Natural killer cell treated with Interleukin-12 subunit alpha and Interleukin-12 subunit beta and Interleukin-15 and Interleukin-18, amount 100 ng/mL, for 72 hours (primary cell): ENCODE measurements at regions not wholly inside any gene's neighbourhood (a gene's known extent, or its start where the extent isn't known, plus 50 kb on each side); places are given as distances from the start of the nearest gene placed in this dataset.

Experiments used
- ATAC-seq, 2 donors: fragments of 150-1000 bp; cut with Tn5 transposase in 1 of 2; sonication (Bioruptor Pico), chemical (Tn5 transposase) in 1 of 2; 2 replicates each; pipeline ENCODE4 v1.10.0; 2021
- DNase-seq: peaks from one replicate; pipeline ENCODE4 v3.0.0; 2022; ENCODE audit warnings: low spot score
- H3K27ac Mint-ChIP-seq, 2 donors: 1 replicate in 1 of 2; 2 replicates in 1 of 2; pipeline ENCODE4 v1.8.0; 2022; ENCODE audit warnings: mixed read lengths in 2 of 2, mild to moderate bottlenecking in 1 of 2, moderate library complexity in 1 of 2
- H3K27me3 Mint-ChIP-seq, 2 donors: 1 replicate in 1 of 2; 2 replicates in 1 of 2; pipeline ENCODE4 v1.8.0; 2022; ENCODE audit warnings: mixed read lengths in 2 of 2
- H3K36me3 Mint-ChIP-seq: one replicate; pipeline ENCODE4 v1.8.0; 2022; ENCODE audit warnings: mixed read lengths
- H3K4me1 Mint-ChIP-seq, 2 donors: 1 replicate in 1 of 2; 2 replicates in 1 of 2; pipeline ENCODE4 v1.8.0; 2022; ENCODE audit warnings: low read depth in 2 of 2, mixed read lengths in 2 of 2, mild to moderate bottlenecking in 1 of 2
- H3K4me3 Mint-ChIP-seq: one replicate; pipeline ENCODE4 v1.8.0; 2022; ENCODE audit warnings: mixed read lengths
- H3K9me3 Mint-ChIP-seq: 2 replicates; pipeline ENCODE4 v1.8.0; 2022; ENCODE audit warnings: mixed read lengths

DNA sequence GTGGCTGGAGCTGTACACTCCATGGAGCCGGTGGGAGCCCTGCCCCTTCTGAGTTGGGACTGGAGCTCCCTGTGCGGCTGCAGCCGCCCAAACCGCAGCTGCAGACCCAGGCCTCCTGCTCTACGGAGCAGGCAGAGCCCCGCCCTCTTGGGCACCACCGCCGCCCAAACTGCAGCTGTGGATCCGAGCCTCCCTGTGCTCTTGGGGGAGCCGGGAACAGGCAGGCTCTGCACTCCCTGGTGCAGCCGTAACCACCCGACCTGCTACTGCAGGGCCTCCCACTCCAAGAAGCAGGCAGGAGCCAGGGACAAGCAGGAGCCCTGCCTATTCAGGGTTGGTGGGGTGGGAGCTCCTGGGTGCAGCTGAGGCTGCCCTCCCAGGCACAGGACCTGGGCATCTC, 237.5 kb upstream of the ATP6AP2 start:
- no peak overlapping the region for H3K4me3 Mint-ChIP-seq
- no peaks in the 10 kb centered on the region for H3K4me1 Mint-ChIP-seq
- H3K36me3 Mint-ChIP-seq: no peaks in the 10 kb centered on the region
- DNase-seq: no peak
- ATAC-seq: no peak
- no peak overlapping the region for H3K27ac Mint-ChIP-seq
- H3K27me3 Mint-ChIP-seq: peaks cover 7 to 13% of the 10 kb centered on the region in 2 donors
- no peaks in the 10 kb centered on the region for H3K9me3 Mint-ChIP-seq

GRCh38 chrX:40340116-40340515, 240.7 kb upstream of the ATP6AP2 start:
- Mint-ChIP-seq H3K4me3 (no peak overlapping the region), H3K27me3 (no peaks in the 10 kb centered on the region), H3K36me3 (no peaks in the 10 kb centered on the region), H3K9me3 (no peaks in the 10 kb centered on the region), H3K4me1 (no peaks in the 10 kb centered on the region), H3K27ac (no peak overlapping the region)
- ATAC-seq (peak in 1 of 2 donors; percentile 24), DNase-seq (no peak)

DNA sequence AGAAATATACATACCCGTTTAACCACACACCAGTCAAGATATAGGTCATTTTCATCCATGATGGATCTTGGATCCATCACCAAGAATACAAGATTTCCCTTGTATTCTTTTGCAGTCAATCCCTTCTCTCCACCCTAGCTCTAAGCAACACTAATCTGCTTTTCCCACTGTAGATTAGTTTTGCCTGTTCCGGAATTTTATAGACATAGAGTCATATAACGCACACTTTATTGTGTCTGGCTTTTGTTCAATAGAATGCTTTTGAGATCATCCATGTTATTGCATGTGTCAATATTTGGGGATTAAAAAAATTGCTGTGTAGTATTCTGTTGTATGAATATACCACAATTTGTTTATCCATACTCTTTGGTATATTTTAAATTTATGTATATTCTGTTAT, 235.6 kb upstream of the BCOR start:
- H3K4me1 Mint-ChIP-seq: peaks cover 0 to 2% of the 10 kb centered on the region in 2 donors
- no peak for ATAC-seq

DNA sequence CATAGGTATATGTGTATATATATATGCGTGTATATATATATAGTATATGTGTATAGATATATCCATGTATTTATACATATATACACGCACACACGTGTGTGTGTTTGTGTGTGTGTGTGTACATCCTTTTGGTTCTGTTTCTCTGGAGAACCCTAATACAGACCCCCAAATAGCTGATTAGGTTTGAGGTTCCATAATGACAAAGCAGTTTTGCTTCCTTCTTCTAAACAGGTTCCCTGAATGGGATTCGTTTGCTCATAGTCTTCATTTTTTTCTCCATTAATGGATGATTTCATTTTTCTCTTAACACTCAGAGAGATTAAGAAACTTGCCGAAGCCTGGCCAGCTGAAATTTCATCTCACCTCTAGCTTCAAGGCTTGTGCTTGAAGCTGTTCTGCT, 234.0 kb upstream of the BCOR start:
- Mint-ChIP-seq H3K4me1 (peaks cover 0 to 2% of the 10 kb centered on the region in 2 donors), H3K27ac (no peak overlapping the region), H3K4me3 (no peak overlapping the region), H3K9me3 (no peaks in the 10 kb centered on the region), H3K27me3 (peaks cover 0 to 8% of the 10 kb centered on the region in 2 donors), H3K36me3 (no peaks in the 10 kb centered on the region)
- DNase-seq (no peak), ATAC-seq (no peak)

More for the DNA sequence above, 235.6 kb upstream of the BCOR start:
- Mint-ChIP-seq H3K36me3 (no peaks in the 10 kb centered on the region), H3K4me3 (no peak overlapping the region), H3K27ac (no peak overlapping the region), H3K9me3 (no peaks in the 10 kb centered on the region), H3K27me3 (peaks cover 0 to 4% of the 10 kb centered on the region in 2 donors)
- DNase-seq: no peak

DNA sequence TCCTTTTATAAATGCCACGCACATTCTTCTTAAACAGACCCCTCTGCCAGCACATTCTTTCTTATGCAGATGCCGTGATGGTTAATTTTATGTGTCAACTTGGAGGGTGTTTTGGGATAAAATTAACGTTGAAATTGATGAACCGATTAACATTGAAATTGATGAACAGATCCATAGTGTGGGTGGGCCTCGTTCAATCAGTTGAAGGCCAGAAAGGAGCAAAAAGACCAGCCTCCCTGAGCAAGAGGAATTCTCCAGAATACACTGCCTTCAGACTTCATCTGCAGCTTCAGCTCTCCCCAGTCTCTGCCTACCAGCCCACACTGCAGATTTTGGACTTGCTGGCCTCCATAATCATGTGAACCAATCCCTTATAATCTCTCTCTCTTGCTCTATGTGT, 233.6 kb upstream of the BCOR start:
- Mint-ChIP-seq H3K4me1 (peaks cover 0 to 2% of the 10 kb centered on the region in 2 donors), H3K27ac (no peak overlapping the region), H3K4me3 (no peak overlapping the region), H3K36me3 (no peaks in the 10 kb centered on the region), H3K9me3 (no peaks in the 10 kb centered on the region), H3K27me3 (peaks cover 0 to 8% of the 10 kb centered on the region in 2 donors)
- ATAC-seq (no peak), DNase-seq (no peak)

DNA sequence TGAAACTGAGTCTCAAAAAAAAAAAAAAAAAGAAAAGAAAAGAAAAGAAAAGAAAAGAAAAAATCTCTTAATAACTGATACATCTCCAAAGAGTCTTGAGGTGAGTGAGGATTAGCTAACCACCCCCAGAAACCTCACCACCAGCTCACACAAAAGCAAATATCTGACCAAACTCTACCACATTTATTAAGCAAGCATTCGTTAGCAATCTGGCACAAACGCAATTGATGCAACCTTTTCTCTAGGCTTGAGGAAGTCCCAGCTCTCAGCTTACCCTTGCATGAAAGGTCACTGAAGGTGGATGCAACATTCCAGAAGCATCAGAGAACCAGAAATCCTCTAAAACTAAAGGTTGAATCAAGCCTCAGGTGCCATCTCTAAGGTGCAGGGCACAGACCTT, 231.9 kb upstream of the BCOR start:
- no peaks in the 10 kb centered on the region for H3K36me3 Mint-ChIP-seq
- no peak overlapping the region for H3K4me3 Mint-ChIP-seq
- H3K4me1 Mint-ChIP-seq: peaks cover 0 to 2% of the 10 kb centered on the region in 2 donors
- H3K27me3 Mint-ChIP-seq: peaks cover 0 to 10% of the 10 kb centered on the region in 2 donors
- ATAC-seq (no peak), DNase-seq (no peak)
- H3K27ac Mint-ChIP-seq: no peak overlapping the region
- no peaks in the 10 kb centered on the region for H3K9me3 Mint-ChIP-seq

GRCh38 chrX:40327085-40327484, 229.3 kb upstream of the BCOR start:
- H3K4me1 Mint-ChIP-seq: no peaks in the 10 kb centered on the region
- DNase-seq: no peak
- H3K9me3 Mint-ChIP-seq: no peaks in the 10 kb centered on the region
- no peaks in the 10 kb centered on the region for H3K36me3 Mint-ChIP-seq
- H3K27me3 Mint-ChIP-seq: peaks cover 0 to 9% of the 10 kb centered on the region in 2 donors
- ATAC-seq: peak in 1 of 2 donors; percentile 43
- no peak overlapping the region for H3K27ac Mint-ChIP-seq
- H3K4me3 Mint-ChIP-seq: no peak overlapping the region

GRCh38 chrX:40326186-40326965, 228.6 kb upstream of the BCOR start:
- DNase-seq (no peak), ATAC-seq (no peak)
- H3K36me3 Mint-ChIP-seq: peaks cover under 1% of the 10 kb centered on the region
- no peak overlapping the region for H3K27ac Mint-ChIP-seq
- no peaks in the 10 kb centered on the region for H3K9me3 Mint-ChIP-seq
- peaks cover 0 to 11% of the 10 kb centered on the region in 2 donors for H3K27me3 Mint-ChIP-seq
- no peak overlapping the region for H3K4me3 Mint-ChIP-seq
- H3K4me1 Mint-ChIP-seq: no peaks in the 10 kb centered on the region

GRCh38 chrX:40325161-40325560, 227.4 kb upstream of the BCOR start:
- H3K9me3 Mint-ChIP-seq: peaks cover 5% of the 10 kb centered on the region

DNA sequence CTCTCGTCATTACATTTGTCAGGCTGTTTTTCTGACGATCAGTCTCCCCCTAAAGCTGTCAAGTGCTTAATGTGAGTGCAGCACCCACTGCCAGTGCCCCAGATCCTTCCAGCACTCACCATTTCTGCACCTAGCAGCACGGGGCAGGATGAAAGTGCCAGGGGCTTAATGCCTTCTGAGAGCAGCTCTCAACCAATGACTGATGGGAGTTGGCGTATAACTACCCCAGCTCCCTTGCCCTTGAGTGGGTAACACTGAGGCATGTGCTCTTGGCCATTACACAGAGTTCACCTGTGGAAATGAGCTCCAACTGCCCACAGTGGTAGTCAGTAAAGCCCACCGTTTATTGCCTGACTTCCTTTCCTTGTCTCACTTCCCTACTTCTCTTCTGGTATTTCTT, 226.2 kb upstream of the BCOR start:
- ATAC-seq: no peak
- H3K4me3 Mint-ChIP-seq: no peak overlapping the region

More at GRCh38 chrX:40325161-40325560, 227.4 kb upstream of the BCOR start:
- peaks cover 8% of the 10 kb centered on the region for H3K36me3 Mint-ChIP-seq
- no peaks in the 10 kb centered on the region for H3K4me1 Mint-ChIP-seq
- DNase-seq (no peak), ATAC-seq (no peak)
- H3K27ac Mint-ChIP-seq: no peak overlapping the region
- no peak overlapping the region for H3K4me3 Mint-ChIP-seq
- H3K27me3 Mint-ChIP-seq: peaks cover 0 to 18% of the 10 kb centered on the region in 2 donors

GRCh38 chrX:40320819-40321218, 223.1 kb upstream of the BCOR start:
- no peak overlapping the region for H3K4me3 Mint-ChIP-seq
- H3K9me3 Mint-ChIP-seq: peaks cover 11% of the 10 kb centered on the region
- H3K27me3 Mint-ChIP-seq: peaks cover 0 to 20% of the 10 kb centered on the region in 2 donors
- no peaks in the 10 kb centered on the region for H3K4me1 Mint-ChIP-seq
- H3K36me3 Mint-ChIP-seq: peaks cover 17% of the 10 kb centered on the region
- DNase-seq (no peak), ATAC-seq (no peak)
- H3K27ac Mint-ChIP-seq: no peak overlapping the region

More for the DNA sequence above, 226.2 kb upstream of the BCOR start:
- Mint-ChIP-seq H3K36me3 (peaks cover 8% of the 10 kb centered on the region), H3K27me3 (peaks cover 0 to 16% of the 10 kb centered on the region in 2 donors), H3K4me1 (no peaks in the 10 kb centered on the region), H3K27ac (no peak overlapping the region), H3K9me3 (peaks cover 5% of the 10 kb centered on the region)
- DNase-seq: no peak

DNA sequence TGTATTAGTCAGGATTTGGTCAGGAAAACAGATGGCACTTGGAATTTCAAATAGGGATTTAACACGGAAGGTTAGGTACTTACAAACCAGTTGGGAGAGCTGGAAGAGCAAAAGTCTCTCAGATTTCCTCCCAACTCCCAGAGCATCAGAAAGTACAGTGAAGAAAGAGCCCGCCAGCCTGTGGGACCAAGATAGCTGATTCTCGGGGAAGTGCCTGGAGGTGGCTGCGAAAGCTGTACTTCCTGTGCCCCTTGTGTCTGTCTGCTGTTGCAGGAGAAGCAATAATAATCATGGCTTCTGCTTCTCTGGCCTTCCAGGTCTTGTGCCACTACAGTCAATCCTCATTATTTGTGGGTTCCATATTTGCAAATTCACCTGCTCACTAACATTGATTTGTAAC, 221.0 kb upstream of the BCOR start:
- H3K4me1 Mint-ChIP-seq: no peaks in the 10 kb centered on the region
- no peak overlapping the region for H3K4me3 Mint-ChIP-seq
- peaks cover 14% of the 10 kb centered on the region for H3K9me3 Mint-ChIP-seq
- no peak for ATAC-seq
- H3K36me3 Mint-ChIP-seq: peaks cover 19% of the 10 kb centered on the region
- peaks cover 0 to 17% of the 10 kb centered on the region in 2 donors for H3K27me3 Mint-ChIP-seq
- H3K27ac Mint-ChIP-seq: no peak overlapping the region
- no peak for DNase-seq

DNA sequence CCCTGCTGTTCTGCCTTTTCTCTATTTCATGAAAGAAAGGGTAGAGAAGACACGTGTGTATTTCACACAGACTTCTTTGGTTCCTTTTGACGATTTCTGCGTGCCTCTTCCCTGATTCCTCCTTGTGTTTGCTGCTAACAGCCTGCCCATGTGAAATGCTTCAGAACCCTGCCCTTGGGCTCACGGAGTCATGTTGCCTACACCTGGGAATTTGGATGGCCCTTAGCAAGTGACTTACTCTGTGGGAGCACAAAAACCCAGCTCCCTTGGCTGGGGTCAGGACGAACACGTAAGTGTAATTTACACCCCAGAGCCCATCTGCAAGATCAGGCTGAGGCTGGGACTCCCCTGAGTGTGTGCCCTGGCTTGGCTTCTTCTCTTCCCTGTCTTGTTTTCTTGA, 220.3 kb upstream of the BCOR start:
- no peaks in the 10 kb centered on the region for H3K4me1 Mint-ChIP-seq
- no peak for DNase-seq
- no peak overlapping the region for H3K4me3 Mint-ChIP-seq
- H3K27ac Mint-ChIP-seq: no peak overlapping the region
- peaks cover 0 to 17% of the 10 kb centered on the region in 2 donors for H3K27me3 Mint-ChIP-seq
- peaks cover 19% of the 10 kb centered on the region for H3K36me3 Mint-ChIP-seq
- H3K9me3 Mint-ChIP-seq: peaks cover 14% of the 10 kb centered on the region
- no peak for ATAC-seq

- ATAC-seq (no peak), DNase-seq (no peak)
- no peak overlapping the region for H3K4me3 Mint-ChIP-seq
- H3K4me1 Mint-ChIP-seq: no peaks in the 10 kb centered on the region
- no peak overlapping the region for H3K27ac Mint-ChIP-seq
- peaks cover 14% of the 10 kb centered on the region for H3K9me3 Mint-ChIP-seq
- H3K27me3 Mint-ChIP-seq: peaks cover 0 to 16% of the 10 kb centered on the region in 2 donors
- peaks cover 19% of the 10 kb centered on the region for H3K36me3 Mint-ChIP-seq
Observed at GRCh38 chrX:40316502-40316901, 218.7 kb upstream of the BCOR start.
